ENCODE measurements at regions not wholly inside any gene's neighbourhood (a gene's known extent, or its start where the extent isn't known, plus 50 kb on each side); places are given as distances from the start of the nearest gene placed in this dataset.

- peak; percentile 41 for DNase-seq (ENCODE audit: low spot score)
Measured at GRCh38 chr1:38133756-38134155, 87.2 kb upstream of the POU3F1 start.

GRCh38 chr1:38133304-38133703 is 86.7 kb upstream of the POU3F1 start:
- no peak for DNase-seq (ENCODE audit: low spot score)

GRCh38 chr1:38132681-38133080 is 86.1 kb upstream of the POU3F1 start:
- DNase-seq (ENCODE audit: low spot score), result no peak

- DNase-seq (ENCODE audit: low spot score), result no peak
Measured at GRCh38 chr1:38131024-38131585, 84.5 kb upstream of the POU3F1 start.

GRCh38 chr1:38129971-38130370 is 83.4 kb upstream of the POU3F1 start:
- DNase-seq (ENCODE audit: low spot score), result peak; percentile 62

GRCh38 chr1:38129473-38129872 is 82.9 kb upstream of the POU3F1 start:
- DNase-seq (ENCODE audit: low spot score), result no peak

GRCh38 chr1:38128926-38129453 is 82.4 kb upstream of the POU3F1 start:
- DNase-seq (ENCODE audit: low spot score), result no peak

GRCh38 chr1:38128511-38128910 is 81.9 kb upstream of the POU3F1 start:
- DNase-seq (ENCODE audit: low spot score), result no peak

GRCh38 chr1:38127428-38127827 is 80.8 kb upstream of the POU3F1 start:
- peak; percentile 43 for DNase-seq (ENCODE audit: low spot score)

- DNase-seq (ENCODE audit: low spot score), result no peak
Measured at GRCh38 chr1:38126970-38127369, 80.4 kb upstream of the POU3F1 start.

GRCh38 chr1:38125837-38126520 is 79.4 kb upstream of the POU3F1 start:
- no peak for DNase-seq (ENCODE audit: low spot score)

- no peak for DNase-seq (ENCODE audit: low spot score)
Measured at GRCh38 chr1:38125016-38125415, 78.4 kb upstream of the POU3F1 start.

GRCh38 chr1:38123356-38124135 is 77.0 kb upstream of the POU3F1 start:
- peak; percentile 75 for DNase-seq (ENCODE audit: low spot score)

- no peak for DNase-seq (ENCODE audit: low spot score)
Measured at GRCh38 chr1:38121231-38121680, 74.7 kb upstream of the POU3F1 start.

GRCh38 chr1:38120552-38121230 is 74.1 kb upstream of the POU3F1 start:
- no peak for DNase-seq (ENCODE audit: low spot score)

- DNase-seq (ENCODE audit: low spot score), result no peak
Measured at GRCh38 chr1:38118976-38119375, 72.4 kb upstream of the POU3F1 start.

GRCh38 chr1:38117444-38117887 is 70.9 kb upstream of the POU3F1 start:
- DNase-seq (ENCODE audit: low spot score), result no peak

- DNase-seq (ENCODE audit: low spot score), result no peak
Measured at GRCh38 chr1:38115682-38116202, 69.1 kb upstream of the POU3F1 start.

GRCh38 chr1:38115226-38115625 is 68.6 kb upstream of the POU3F1 start:
- DNase-seq (ENCODE audit: low spot score), result no peak

GRCh38 chr1:38114241-38115026 is 67.8 kb upstream of the POU3F1 start:
- peak; percentile 71 for DNase-seq (ENCODE audit: low spot score)

GRCh38 chr1:38113159-38113666 is 66.6 kb upstream of the POU3F1 start:
- no peak for DNase-seq (ENCODE audit: low spot score)

Data from AG20443 (cell line).